BJ (cell line): ENCODE measurements at regions not wholly inside any gene's neighbourhood (a gene's known extent, or its start where the extent isn't known, plus 50 kb on each side); places are given as distances from the start of the nearest gene placed in this dataset.

Experiments
- CTCF ChIA-PET: fragments of 350-600 bp; formaldehyde crosslinking; extraction: SDS; loops from one replicate; lab custom pipeline; 2021; ENCODE audit warnings: antibody characterized with exemption, inconsistent platforms; lab: Yijun Ruan, JAX
- POLR2A ChIA-PET: fragments of 300-600 bp; sonication (Branson Sonifier 250); formaldehyde crosslinking; extraction: SDS; loops from one replicate; lab custom pipeline; 2021; ENCODE audit warnings: antibody characterized with exemption; lab: Charles Lee
- DNase-seq: peaks from one replicate; pipeline ENCODE4 v3.0.0-alpha.2; 2011; ENCODE audit warnings: low read depth
- H3K27me3 ChIP-seq: 2 replicates; pipeline ENCODE4 v1.6.0; 2011; ENCODE audit warnings: low read length; ENCODE audit not compliant: control insufficient read depth, insufficient read depth
- H3K36me3 ChIP-seq: 2 replicates; pipeline ENCODE4 v1.5.1; 2011; ENCODE audit warnings: low read length; ENCODE audit not compliant: control insufficient read depth, insufficient read depth
- H3K4me3 ChIP-seq: 2 replicates; pipeline ENCODE4 v1.5.1; 2011; ENCODE audit warnings: low read depth, mild to moderate bottlenecking, control low read depth, low read length
- CTCF ChIP-seq: IDR thresholded peaks from 2 replicates; pipeline ENCODE4 v1.5.1; 2011; ENCODE audit warnings: low read depth, mild to moderate bottlenecking, control low read depth, inconsistent platforms, low read length, moderate library complexity; ENCODE audit not compliant: insufficient read depth

- Histone ChIP-seq H3K36me3 (no peaks in the 10 kb centered on the region), H3K4me3 (no peak overlapping the region), H3K27me3 (no peaks in the 10 kb centered on the region)
- DNase-seq = no peak
- CTCF ChIA-PET = no interaction called here
- POLR2A ChIA-PET = no interaction called here
- TF ChIP-seq CTCF = no peak
These were observed 2126.4 kb upstream of the TENM3 start for GRCh38 chr4:180116840-180117239.

GRCh38 chr4:180120068-180120467, 2123.1 kb upstream of the TENM3 start:
- no peak overlapping the region for H3K4me3 ChIP-seq
- POLR2A ChIA-PET = no interaction called here
- CTCF ChIA-PET = interaction anchor here (0.8 kb wide), 1 partner anchor 12 kb away, joined by 3 read pairs; no protein-coding TSS in a partner anchor
- no peaks in the 10 kb centered on the region for H3K27me3 ChIP-seq
- no peak for TF ChIP-seq CTCF
- H3K36me3 ChIP-seq = no peaks in the 10 kb centered on the region
- no peak for DNase-seq

GRCh38 chr4:180134091-180134866, 2108.9 kb upstream of the TENM3 start:
- ChIA-PET CTCF (interaction anchor here (0.7 kb wide), 1 partner anchor 528 kb away, joined by 3 read pairs; no protein-coding TSS in a partner anchor), POLR2A (no interaction called here)
- DNase-seq = no peak
- Histone ChIP-seq H3K36me3 (no peaks in the 10 kb centered on the region), H3K4me3 (no peak overlapping the region), H3K27me3 (no peaks in the 10 kb centered on the region)
- no peak for TF ChIP-seq CTCF

GRCh38 chr4:180141734-180142133, 2101.5 kb upstream of the TENM3 start:
- POLR2A ChIA-PET = no interaction called here
- no peak for TF ChIP-seq CTCF
- no peak for DNase-seq
- Histone ChIP-seq H3K36me3 (no peaks in the 10 kb centered on the region), H3K27me3 (no peaks in the 10 kb centered on the region), H3K4me3 (no peak overlapping the region)
- CTCF ChIA-PET = no interaction called here

- DNase-seq = no peak
- no peaks in the 10 kb centered on the region for H3K36me3 ChIP-seq
- no peak overlapping the region for H3K4me3 ChIP-seq
- CTCF ChIA-PET = no interaction called here
- no peaks in the 10 kb centered on the region for H3K27me3 ChIP-seq
- POLR2A ChIA-PET = no interaction called here
- no peak for TF ChIP-seq CTCF
These were observed 2094.5 kb upstream of the TENM3 start for GRCh38 chr4:180148737-180149136.
